Activated T-cell treated with anti-CD3 and anti-CD28 coated beads, Interleukin-2, amount 50 U/mL, for 48 hours (primary cell): ENCODE measurements at regions not wholly inside any gene's neighbourhood (a gene's known extent, or its start where the extent isn't known, plus 50 kb on each side); places are given as distances from the start of the nearest gene placed in this dataset.
"Not testable (repeated sequence)": the region's sequence is repeated elsewhere in the genome, so short reads cannot be mapped to it uniquely, and the experiment has no call there.

ENCODE experiments used
- DNase-seq, 2 experiments: peaks; one replicate each; pipeline ENCODE4 v3.0.0-alpha.2; 2020

- no peak for DNase-seq
Measured at GRCh38 chr6:168841609-168842278, 400.8 kb downstream of the SMOC2 start.

GRCh38 chr6:168840932-168841331 is 399.9 kb downstream of the SMOC2 start:
- DNase-seq: not testable (repeated sequence)

- DNase-seq: not testable (repeated sequence)
Measured at GRCh38 chr6:168840299-168840698, 399.3 kb downstream of the SMOC2 start.

- DNase-seq: no peak
Measured at GRCh38 chr6:168838037-168838399, 397.0 kb downstream of the SMOC2 start.

- no peak for DNase-seq
Measured at GRCh38 chr6:168837254-168838036, 396.5 kb downstream of the SMOC2 start.

GRCh38 chr6:168835991-168836390 is 395.0 kb downstream of the SMOC2 start:
- no peak for DNase-seq

- no peak for DNase-seq
Measured at GRCh38 chr6:168834801-168835200, 393.8 kb downstream of the SMOC2 start.

- DNase-seq: no peak
Measured at GRCh38 chr6:168834042-168834587, 393.1 kb downstream of the SMOC2 start.

GRCh38 chr6:168828800-168829199 is 387.8 kb downstream of the SMOC2 start:
- no peak for DNase-seq

- no peak for DNase-seq
Measured at GRCh38 chr6:168828035-168828434, 387.1 kb downstream of the SMOC2 start.

GRCh38 chr6:168827586-168827871 is 386.5 kb downstream of the SMOC2 start:
- DNase-seq: no peak

- no peak for DNase-seq
Measured at GRCh38 chr6:168826726-168827585, 386.0 kb downstream of the SMOC2 start.

- no peak for DNase-seq
Measured at GRCh38 chr6:168826078-168826390, 385.1 kb downstream of the SMOC2 start.

GRCh38 chr6:168825226-168826077 is 384.5 kb downstream of the SMOC2 start:
- DNase-seq: no peak

GRCh38 chr6:168823397-168824212 is 382.6 kb downstream of the SMOC2 start:
- DNase-seq: no peak

- DNase-seq: no peak
Measured at GRCh38 chr6:168822376-168822775, 381.4 kb downstream of the SMOC2 start.

GRCh38 chr6:168819546-168819945 is 378.6 kb downstream of the SMOC2 start:
- no peak for DNase-seq

GRCh38 chr6:168817558-168818159 is 376.7 kb downstream of the SMOC2 start:
- DNase-seq: no peak

- no peak for DNase-seq
Measured at GRCh38 chr6:168815229-168815628, 374.2 kb downstream of the SMOC2 start.

- no peak for DNase-seq
Measured at GRCh38 chr6:168808232-168808631, 367.2 kb downstream of the SMOC2 start.

- no peak for DNase-seq
Measured at GRCh38 chr6:168804331-168804730, 363.3 kb downstream of the SMOC2 start.
